ENCODE measurements at regions not wholly inside any gene's neighbourhood (a gene's known extent, or its start where the extent isn't known, plus 50 kb on each side); places are given as distances from the start of the nearest gene placed in this dataset.

DNA sequence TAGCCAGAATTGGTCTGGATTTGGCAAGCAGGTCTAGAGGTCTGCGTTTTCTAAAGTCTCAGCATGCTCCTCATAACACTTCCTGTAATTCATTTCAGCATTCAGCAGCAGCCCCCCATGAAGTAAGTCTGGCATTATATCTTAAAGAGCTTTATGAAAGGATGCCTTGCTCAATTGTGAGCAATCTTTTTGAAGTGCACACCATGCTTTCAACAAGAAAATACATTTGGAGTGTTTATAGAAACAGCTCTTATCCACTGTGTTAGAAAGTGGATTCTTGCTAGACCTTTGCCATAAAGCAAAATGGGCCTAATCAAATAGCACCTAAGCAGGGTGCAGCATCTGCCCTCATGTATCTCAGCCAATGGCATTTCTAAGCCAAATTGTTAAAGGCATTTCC is 378.0 kb upstream of the AKR1E2 start (continued):
- TF ChIP-seq SMARCB1 (IDR thresholded peaks at IDR 0.05; ENCODE audit: insufficient read length, low read depth): no peak
- TF ChIP-seq ZNF583 (CRISPR knock-in tag; IDR thresholded peaks at IDR 0.05): no peak
- TF ChIP-seq POLR3A (IDR thresholded peaks at IDR 0.05; ENCODE audit: borderline replicate concordance, extremely low read depth, insufficient read depth, insufficient read length): no peak
- no peak for TF ChIP-seq CBFB (CRISPR knock-in tag; IDR thresholded peaks at IDR 0.05)
- TF ChIP-seq ZNF780A (CRISPR knock-in tag; IDR thresholded peaks at IDR 0.05): no peak
- TF ChIP-seq, protein P1, sequence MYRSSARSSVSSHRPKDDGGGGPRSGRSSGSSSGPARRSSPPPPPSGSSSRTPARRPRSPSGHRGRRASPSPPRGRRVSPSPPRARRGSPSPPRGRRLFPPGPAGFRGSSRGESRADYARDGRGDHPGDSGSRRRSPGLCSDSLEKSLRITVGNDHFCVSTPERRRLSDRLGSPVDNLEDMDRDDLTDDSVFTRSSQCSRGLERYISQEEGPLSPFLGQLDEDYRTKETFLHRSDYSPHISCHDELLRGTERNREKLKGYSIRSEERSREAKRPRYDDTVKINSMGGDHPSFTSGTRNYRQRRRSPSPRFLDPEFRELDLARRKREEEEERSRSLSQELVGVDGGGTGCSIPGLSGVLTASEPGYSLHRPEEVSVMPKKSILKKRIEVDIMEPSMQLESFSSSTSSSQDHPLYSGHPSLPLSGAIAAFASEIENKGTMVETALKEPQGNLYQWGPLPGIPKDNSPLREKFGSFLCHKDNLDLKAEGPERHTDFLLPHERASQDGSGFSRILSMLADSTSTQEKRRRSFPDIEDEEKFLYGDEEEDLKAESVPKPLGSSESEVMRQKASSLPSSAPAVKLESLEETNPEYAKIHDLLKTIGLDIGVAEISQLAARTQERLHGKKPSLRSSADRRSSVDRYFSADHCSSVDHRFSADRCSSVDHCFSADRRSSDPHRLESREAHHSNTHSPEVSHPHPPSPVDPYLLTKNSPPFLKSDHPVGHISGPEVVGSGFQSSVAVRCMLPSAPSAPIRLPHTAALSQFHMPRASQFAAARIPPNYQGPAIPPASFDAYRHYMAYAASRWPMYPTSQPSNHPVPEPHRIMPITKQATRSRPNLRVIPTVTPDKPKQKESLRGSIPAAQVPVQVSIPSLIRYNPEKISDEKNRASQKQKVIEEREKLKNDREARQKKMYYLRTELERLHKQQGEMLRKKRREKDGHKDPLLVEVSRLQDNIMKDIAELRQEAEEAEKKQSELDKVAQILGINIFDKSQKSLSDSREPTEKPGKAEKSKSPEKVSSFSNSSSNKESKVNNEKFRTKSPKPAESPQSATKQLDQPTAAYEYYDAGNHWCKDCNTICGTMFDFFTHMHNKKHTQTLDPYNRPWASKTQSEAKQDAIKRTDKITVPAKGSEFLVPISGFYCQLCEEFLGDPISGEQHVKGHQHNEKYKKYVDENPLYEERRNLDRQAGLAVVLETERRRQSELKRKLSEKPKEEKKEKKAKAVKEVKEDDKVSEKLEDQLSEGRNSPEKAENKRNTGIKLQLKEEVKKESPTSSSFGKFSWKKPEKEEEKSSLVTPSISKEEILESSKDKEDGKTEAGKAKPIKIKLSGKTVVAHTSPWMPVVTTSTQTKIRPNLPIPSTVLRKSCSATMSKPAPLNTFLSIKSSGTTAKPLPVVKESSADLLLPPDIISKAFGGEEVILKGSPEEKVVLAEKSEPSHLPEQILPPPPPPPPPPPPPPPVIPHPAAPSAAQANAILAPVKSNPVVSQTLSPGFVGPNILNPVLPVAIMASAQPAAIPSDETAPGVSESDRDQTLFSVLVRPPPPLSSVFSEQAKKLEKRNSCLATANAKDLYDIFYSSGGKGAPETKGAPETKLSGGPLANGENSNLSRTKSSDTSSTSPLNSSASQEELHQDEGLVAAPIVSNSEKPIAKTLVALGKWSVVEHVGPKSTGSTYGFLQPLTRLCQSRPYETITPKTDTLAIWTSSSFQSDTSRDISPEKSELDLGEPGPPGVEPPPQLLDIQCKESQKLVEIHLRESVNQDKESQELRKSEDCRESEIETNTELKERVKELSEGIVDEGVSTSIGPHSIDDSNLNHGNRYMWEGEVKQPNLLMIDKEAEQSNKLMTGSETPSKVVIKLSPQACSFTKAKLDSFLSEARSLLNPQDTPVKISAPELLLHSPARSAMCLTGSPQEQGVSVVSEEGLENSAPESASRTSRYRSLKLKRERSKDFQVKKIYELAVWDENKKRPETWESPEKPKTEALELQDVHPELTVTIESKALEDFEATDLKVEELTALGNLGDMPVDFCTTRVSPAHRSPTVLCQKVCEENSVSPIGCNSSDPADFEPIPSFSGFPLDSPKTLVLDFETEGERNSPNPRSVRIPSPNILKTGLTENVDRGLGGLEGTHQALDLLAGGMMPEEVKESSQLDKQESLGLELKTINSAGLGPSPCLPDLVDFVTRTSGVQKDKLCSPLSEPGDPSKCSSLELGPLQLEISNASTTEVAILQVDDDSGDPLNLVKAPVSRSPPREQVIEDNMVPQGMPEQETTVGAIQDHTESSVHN (IDR thresholded peaks at IDR 0.05; ENCODE audit: borderline replicate concordance in 1 of 2, low read depth in 1 of 2): no peak

Data from K562 (cell line).